Hippocampal formation (tissue), 2 donors: ENCODE measurements at regions not wholly inside any gene's neighbourhood (a gene's known extent, or its start where the extent isn't known, plus 50 kb on each side); places are given as distances from the start of the nearest gene placed in this dataset.

Experiments used
- DNase-seq, 2 donors: peaks; one replicate each; lab custom pipeline; 2025; lab: John Stamatoyannopoulos, UW

- no peak for DNase-seq
Observed at GRCh38 chr5:175285261-175285660, 158.7 kb downstream of the DRD1 start.

GRCh38 chr5:175284806-175285205 is 159.2 kb downstream of the DRD1 start:
- no peak for DNase-seq

- DNase-seq: no peak
Observed at GRCh38 chr5:175282611-175283225, 161.3 kb downstream of the DRD1 start.

- DNase-seq: no peak
Observed at GRCh38 chr5:175281714-175282113, 162.3 kb downstream of the DRD1 start.

DNA sequence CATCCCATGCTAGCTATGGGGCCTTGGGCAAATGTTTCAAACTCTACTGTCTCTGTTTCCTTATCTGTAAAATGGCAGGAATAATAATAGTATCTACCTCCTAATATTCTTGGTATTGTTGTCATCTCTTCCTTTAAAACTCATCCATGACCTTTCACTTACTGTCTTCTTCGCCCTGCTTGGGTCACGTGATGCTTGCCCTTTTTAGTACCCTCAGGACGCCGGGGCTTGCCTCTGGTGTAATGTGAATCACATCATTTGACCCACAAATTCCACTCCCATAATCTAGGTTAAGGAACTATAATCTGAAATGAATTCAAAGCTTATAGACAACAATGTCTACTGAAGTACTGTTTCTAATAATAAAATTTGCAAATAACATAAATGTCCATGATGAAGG is 162.7 kb downstream of the DRD1 start:
- DNase-seq: no peak

DNA sequence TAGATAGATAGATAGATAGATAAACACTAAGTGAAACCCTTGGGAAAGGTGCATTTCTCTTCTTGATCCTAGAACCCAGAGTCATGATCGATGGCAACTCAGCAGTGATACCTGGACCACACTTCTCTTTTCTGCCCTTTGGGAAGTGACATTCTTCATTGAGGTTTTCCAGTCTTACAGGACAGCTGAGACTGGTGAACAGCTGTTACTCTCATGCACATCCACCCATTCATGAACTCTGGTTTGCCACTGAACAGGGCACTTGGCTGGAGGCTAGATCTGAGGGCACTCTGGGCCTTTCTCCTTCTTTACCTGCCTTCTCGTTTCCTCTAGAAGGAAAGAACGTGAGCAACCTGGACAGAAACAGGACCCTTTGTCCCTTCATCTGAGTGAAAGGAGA is 164.5 kb downstream of the DRD1 start:
- no peak for DNase-seq

DNA sequence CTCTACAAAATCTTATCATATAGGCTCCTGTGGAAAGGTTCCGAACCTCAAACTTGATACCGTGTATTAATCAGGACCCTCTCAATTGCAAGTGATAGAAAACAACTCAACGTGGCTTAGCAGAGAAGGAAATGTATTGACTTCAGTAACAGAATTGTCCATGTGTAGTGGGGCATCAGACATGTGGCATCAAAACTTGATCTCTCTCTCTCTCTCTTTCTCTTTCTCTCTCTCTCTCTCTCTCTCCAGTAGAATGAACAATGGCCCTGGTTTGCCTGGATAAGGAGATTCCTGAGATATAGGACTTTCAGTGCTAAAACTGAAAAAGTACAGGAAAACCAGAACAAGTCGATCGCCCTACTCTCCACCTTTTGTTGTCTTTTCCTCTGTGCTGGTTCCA is 168.2 kb downstream of the DRD1 start:
- DNase-seq: no peak

DNA sequence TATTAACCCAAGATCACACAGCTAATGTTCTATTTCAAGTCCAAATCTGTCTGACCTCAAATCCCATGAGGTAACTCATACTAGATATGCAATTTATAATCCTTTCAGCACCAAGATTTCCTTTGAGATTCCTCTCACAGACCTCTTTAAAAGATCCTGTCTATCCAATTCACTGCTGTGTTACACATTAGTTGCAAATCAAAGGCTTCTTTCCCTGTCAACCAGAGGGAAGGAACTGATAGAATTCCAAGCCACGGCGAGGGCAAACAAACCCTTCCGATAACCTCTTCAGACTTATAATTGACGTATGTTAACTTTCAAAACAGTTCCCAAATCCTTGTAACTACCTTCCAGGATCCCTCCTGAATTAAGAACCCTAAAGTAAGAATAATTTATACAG is 168.9 kb downstream of the DRD1 start:
- DNase-seq: no peak

DNA sequence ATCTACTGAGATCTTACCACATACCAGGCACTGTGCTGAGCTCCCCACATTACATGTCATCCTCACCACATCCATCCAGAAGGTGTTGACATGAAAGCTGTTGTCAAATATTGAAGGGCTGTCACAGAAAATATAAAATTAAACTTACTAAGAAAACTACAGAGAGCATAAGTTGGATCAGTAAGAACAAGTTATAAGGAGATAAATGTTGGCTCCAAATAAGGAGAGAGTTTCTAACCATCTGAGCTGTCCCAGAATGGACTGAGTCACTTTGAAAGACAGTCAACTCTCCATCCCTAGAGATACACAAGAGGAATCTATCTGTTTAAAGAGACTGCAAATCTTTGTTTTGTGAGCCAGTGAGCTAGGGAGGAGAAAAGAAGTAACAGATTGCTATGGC is 169.8 kb downstream of the DRD1 start:
- no peak for DNase-seq

GRCh38 chr5:175264406-175264805 is 179.6 kb downstream of the DRD1 start:
- DNase-seq: no peak

GRCh38 chr5:175263776-175264175 is 180.2 kb downstream of the DRD1 start:
- no peak for DNase-seq

GRCh38 chr5:175261526-175261925 is 182.5 kb downstream of the DRD1 start:
- DNase-seq: no peak

DNA sequence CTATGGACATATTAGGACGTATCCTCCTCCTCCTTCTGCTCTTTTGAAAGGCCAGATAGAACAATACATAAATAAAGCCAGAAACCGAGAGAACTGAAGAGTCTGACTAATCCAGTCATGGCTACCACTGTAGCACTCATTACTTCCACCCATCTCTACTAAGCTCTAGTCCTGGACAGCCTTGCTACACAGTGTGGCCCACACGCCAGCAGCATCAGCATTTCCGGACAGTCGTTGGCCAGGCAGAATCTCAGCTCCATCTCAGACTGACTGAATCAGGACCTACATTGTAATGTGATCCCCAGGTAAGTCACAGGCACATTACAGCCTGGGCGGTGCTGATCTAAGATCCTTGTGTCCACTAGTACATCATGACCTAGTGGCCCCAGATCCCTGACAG is 182.9 kb downstream of the DRD1 start:
- no peak for DNase-seq

DNA sequence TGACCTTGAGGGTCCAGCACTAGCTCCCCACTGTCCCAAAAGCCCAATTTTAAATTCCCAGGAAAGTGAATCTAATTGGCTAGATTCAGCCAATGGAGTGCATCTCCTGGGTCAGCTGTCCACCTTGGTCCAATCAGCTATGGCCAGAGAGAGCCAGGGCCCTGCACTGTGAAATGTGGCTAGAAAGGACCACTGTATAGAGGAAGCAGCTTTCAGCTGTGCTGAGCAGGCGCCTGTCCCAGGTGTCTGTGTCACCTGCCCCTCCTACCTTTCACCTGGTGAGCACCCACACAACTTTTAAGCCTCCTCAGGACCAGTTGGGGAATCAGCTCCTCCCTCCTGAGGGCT is 186.2 kb downstream of the DRD1 start:
- no peak for DNase-seq

GRCh38 chr5:175257128-175257846 is 186.7 kb downstream of the DRD1 start:
- no peak for DNase-seq

DNA sequence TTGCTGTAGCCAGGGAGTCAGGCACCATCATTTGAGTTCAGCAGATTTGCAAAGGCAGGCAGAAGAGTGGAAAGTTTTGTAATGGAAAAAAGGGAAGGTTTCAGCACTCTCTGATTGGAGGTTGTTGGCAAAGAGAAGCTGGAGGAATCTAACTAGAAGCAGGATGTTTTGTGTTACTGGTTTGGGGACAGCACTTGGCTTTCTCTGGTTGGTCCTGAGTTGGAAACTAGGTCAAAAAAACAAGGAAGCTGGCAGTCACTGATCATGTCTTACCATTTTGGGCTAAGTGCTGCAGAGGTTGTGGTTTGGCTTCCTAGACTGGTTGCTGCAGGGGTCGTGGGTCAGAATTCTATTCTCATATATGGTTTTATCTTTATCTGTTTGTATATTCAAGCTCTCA is 189.8 kb downstream of the DRD1 start:
- DNase-seq: no peak

DNA sequence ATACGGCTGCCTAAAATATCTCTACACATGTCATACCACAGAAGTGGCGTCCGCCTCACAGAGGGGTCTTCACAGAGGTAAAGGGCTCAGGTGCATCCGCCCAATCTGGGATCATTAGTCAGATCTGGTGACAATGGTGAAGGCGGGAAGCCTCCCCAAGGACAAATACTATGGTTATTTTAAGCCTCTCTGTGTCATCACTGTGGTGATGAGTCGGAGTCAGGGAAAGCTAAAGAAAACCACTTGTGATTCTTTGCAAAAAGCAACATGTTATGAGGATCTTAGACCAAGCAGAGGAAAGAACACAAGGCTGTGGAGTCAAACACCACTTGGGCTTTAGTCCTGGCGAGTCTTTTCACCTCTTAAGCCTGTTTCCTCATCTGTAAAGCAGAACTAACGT is 190.4 kb downstream of the DRD1 start:
- DNase-seq: no peak

DNA sequence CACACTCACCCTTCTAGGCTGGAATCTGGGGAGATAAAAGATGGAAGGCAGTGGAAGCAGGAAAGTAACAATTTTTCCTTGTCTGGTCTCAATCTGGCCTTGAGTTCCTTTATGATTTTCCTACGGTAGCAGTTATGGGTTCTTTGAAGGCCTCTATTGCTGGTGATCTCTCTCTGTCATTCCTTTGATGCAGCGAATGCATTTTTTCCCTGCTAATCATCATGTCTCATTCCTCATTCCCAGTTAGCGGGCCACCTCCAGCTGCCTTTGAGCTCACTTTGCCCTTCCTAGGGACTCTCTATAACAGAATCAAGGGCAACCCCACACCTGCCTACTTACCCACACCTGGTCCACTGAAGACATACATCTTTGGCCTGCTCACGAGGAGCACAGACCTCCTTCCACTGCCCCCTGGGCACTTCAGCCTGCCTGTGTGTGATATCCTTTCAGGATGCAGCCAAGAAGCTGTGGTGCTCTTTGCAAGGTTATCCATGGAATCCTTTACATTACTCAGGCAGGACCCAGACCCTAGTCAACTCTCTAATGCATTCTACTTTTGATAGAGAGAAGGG is 191.7 kb downstream of the DRD1 start:
- DNase-seq: no peak

DNA sequence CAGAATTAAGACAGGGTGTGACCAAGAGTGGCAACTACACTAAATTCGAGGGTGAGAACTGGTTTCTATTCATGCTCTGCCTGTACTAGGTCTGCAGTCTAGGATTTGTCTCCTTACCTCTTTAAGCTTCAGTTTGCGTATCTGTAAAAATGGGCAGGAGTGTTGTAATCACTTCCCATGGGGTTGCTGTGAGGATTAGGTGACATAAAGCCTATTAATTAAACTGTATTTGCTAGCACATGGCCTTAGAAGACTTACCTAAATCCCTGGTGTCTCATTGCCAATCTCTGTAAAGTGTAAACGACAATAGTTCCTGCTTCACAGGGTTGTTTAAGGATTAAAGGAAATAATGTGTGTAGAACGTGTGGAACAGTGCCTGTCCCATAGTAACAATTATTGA is 193.6 kb downstream of the DRD1 start:
- no peak for DNase-seq

- DNase-seq: no peak
Observed at GRCh38 chr5:175248416-175248905, 195.5 kb downstream of the DRD1 start.

- no peak for DNase-seq
Observed at GRCh38 chr5:175246889-175247520, 197.0 kb downstream of the DRD1 start.

DNA sequence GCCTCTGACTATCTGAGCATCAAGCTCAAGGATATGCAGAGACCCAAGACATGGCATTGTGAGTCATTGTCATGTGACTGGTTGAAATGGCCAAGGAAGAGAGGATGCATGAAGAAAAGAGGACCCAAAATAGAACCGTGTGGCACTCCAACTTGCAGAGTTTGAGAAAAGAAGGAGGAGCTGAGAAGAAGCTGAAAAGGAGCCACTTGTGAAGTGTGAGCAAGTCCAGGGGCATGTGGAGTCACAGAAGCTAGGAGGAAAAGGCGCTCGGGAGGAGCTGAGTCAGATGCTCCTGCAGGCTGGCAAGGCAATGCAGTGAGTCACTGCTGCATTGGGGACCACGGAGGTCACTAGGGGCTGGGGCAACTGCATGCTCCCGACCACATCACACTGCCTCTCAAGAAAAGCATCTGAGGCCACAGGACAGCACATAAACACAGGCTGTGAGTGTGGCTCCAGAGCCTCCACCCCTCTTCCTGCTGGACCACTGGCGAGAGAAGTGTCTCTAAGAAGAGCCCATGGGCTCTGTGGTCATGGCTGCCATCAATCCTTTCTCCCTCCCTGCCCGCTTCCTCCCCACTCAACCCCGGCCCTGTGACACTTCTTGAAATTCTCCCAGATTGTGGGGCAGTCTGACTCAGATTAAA is 197.6 kb downstream of the DRD1 start:
- no peak for DNase-seq

DNA sequence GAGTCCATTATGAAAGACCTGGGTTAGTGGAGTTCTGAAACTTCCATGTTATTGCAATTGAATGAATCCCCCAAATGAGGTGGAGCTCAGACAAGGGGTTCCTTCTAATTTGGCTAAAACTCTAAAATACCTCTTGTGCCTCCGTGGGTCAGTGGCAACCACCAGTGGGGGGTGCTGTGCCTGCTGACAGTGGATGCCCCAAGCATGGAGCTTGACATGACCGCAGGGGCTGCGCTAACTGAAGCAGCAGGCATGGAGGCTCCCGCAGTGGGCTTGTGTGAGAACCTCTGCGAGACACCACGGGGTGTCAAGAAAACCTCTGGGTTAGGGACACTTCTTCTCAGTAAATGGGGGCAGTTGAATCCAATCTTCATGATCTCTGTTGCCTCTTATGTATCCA is 200.5 kb downstream of the DRD1 start:
- no peak for DNase-seq
